Mesothelial cell of epicardium (in vitro differentiated cells): ENCODE measurements at regions not wholly inside any gene's neighbourhood (a gene's known extent, or its start where the extent isn't known, plus 50 kb on each side); places are given as distances from the start of the nearest gene placed in this dataset.

ENCODE experiments used
- DNase-seq, 2 experiments: peaks; one replicate each; pipeline ENCODE4 v3.0.0; 2021; ENCODE audit warnings: low spot score in 2 of 2; ENCODE audit not compliant: unreplicated experiment in 2 of 2
- H3K27ac Mint-ChIP-seq: 2 replicates; pipeline ENCODE4 v1.8.0; 2021; ENCODE audit warnings: mixed read lengths
- H3K27me3 Mint-ChIP-seq: 2 replicates; pipeline ENCODE4 v1.8.0; 2021; ENCODE audit warnings: low read depth, mixed read lengths
- H3K36me3 Mint-ChIP-seq: 2 replicates; pipeline ENCODE4 v1.8.0; 2021; ENCODE audit warnings: mixed read lengths
- H3K4me1 Mint-ChIP-seq: 2 replicates; pipeline ENCODE4 v1.8.0; 2021; ENCODE audit warnings: mixed read lengths
- H3K4me3 Mint-ChIP-seq: 2 replicates; pipeline ENCODE4 v1.8.0; 2021; ENCODE audit warnings: mild to moderate bottlenecking, moderate library complexity, mixed read lengths
- H3K9me3 Mint-ChIP-seq: 2 replicates; pipeline ENCODE4 v1.8.0; 2021; ENCODE audit warnings: mixed read lengths
- TF ChIP-seq, protein P1 (sequence below): fragments of 200-600 bp; sonication (generic); IDR thresholded peaks from one replicate; pipeline ENCODE4 v1.5.0; 2021; ENCODE audit warnings: antibody characterized with exemption; ENCODE audit not compliant: unreplicated experiment

DNA sequence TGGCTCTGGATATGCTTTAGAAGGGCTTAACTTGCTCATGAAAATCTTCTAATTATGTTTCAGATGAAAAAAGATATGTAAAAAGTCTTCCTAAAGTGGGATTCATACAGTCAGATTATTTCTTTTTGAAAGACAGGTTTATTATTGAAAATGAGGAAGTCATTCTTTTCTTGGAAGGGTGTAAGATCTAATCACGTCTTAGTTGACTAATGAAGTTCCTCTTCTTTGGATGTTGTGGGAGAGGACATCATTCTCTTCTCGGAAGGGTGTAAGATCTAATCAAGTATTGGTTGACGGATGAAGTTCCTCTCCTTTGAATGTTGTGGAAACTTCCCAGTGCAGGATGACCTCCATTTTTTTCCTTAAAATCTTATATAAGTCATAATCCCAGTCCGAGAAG lies 74.9 kb downstream of the ALG10 start:
- Mint-ChIP-seq H3K4me1 (no peaks in the 10 kb centered on the region), H3K27ac (no peak overlapping the region), H3K36me3 (no peaks in the 10 kb centered on the region), H3K4me3 (no peak overlapping the region), H3K9me3 (peaks cover 71% of the 10 kb centered on the region), H3K27me3 (no peaks in the 10 kb centered on the region)
- TF ChIP-seq, protein P1, sequence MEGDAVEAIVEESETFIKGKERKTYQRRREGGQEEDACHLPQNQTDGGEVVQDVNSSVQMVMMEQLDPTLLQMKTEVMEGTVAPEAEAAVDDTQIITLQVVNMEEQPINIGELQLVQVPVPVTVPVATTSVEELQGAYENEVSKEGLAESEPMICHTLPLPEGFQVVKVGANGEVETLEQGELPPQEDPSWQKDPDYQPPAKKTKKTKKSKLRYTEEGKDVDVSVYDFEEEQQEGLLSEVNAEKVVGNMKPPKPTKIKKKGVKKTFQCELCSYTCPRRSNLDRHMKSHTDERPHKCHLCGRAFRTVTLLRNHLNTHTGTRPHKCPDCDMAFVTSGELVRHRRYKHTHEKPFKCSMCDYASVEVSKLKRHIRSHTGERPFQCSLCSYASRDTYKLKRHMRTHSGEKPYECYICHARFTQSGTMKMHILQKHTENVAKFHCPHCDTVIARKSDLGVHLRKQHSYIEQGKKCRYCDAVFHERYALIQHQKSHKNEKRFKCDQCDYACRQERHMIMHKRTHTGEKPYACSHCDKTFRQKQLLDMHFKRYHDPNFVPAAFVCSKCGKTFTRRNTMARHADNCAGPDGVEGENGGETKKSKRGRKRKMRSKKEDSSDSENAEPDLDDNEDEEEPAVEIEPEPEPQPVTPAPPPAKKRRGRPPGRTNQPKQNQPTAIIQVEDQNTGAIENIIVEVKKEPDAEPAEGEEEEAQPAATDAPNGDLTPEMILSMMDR = no peak
- no peak for DNase-seq

DNA sequence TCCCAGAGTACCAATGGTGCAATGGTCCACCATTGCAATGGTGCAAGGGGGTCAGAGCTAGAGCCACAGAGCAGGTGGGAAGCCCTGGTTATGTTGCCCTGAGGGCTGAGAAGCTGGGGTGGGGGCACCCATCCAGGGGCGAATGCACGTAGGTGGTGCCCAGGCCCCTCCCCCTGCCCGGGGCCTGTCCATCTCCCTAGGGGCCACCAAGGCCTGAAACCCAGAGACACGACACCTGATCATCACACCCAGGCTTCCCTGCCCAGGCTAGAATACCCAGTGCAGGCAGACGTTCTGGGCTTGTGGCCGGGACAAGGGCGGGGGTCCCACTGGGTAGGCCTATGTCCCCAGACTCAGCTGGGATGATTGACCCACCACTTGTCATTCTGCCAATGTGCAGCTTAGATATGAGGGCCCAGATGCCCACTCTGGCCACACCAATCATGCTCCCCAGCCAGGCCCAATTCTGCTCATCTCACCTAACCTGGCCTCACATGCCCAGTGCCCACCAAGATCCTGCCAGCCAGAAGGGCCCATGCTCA lies 83.2 kb downstream of the ALG10 start:
- no peak for DNase-seq
- TF ChIP-seq, protein P1 = no peak
- Mint-ChIP-seq H3K4me1 (no peaks in the 10 kb centered on the region), H3K36me3 (no peaks in the 10 kb centered on the region), H3K27me3 (no peaks in the 10 kb centered on the region), H3K27ac (no peak overlapping the region), H3K4me3 (no peak overlapping the region), H3K9me3 (peaks cover 47% of the 10 kb centered on the region)

DNA sequence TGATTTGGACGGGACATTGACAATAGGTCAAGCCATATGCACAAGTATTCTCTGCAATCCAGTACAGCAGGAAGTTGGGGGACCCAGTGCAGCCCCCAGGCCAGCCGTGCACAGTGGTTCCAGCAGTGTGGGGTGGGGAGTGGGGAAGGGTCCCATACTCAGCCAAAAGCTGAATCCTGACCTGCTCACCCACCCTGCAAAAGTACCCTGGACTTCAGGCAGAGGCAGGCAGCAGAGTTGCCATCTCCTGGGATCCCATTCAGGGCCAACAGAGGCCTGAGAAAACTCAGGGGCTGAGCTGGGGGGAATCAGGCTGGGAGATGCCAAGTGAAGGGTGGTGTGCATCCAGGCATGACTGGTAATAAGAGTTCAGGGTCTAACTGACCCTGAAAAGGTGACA lies 83.9 kb downstream of the ALG10 start:
- H3K36me3 Mint-ChIP-seq = no peaks in the 10 kb centered on the region

DNA sequence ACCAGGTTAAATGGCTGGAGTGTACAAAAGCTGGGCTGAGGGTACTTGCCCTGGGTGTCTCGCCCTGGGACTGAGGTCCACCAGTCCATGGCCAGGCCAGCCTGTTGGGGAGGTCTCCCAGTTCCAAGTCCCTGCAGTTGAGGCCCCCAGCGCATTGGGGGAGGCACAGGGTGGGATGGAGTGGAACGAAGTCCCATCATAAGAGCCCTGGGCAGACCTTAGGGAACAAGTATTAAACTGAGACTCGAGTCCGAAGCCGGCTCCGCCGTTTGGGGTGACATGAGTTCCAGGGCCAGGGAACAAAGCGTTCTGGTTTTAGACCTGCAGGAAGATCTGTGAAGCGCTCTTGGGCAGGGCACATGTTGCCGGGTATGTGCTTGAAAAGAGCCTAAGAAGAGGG lies 84.7 kb downstream of the ALG10 start:
- no peaks in the 10 kb centered on the region for H3K36me3 Mint-ChIP-seq
- no peak overlapping the region for H3K27ac Mint-ChIP-seq
- H3K4me3 Mint-ChIP-seq = no peak overlapping the region
- no peaks in the 10 kb centered on the region for H3K27me3 Mint-ChIP-seq
- TF ChIP-seq, protein P1 = no peak
- H3K9me3 Mint-ChIP-seq = peaks cover 41% of the 10 kb centered on the region
- no peaks in the 10 kb centered on the region for H3K4me1 Mint-ChIP-seq
- no peak for DNase-seq

More for the DNA sequence above, 83.9 kb downstream of the ALG10 start:
- H3K27ac Mint-ChIP-seq = no peak overlapping the region
- H3K27me3 Mint-ChIP-seq = no peaks in the 10 kb centered on the region
- DNase-seq = no peak
- TF ChIP-seq, protein P1 = no peak
- peaks cover 48% of the 10 kb centered on the region for H3K9me3 Mint-ChIP-seq
- no peak overlapping the region for H3K4me3 Mint-ChIP-seq
- H3K4me1 Mint-ChIP-seq = no peaks in the 10 kb centered on the region

DNA sequence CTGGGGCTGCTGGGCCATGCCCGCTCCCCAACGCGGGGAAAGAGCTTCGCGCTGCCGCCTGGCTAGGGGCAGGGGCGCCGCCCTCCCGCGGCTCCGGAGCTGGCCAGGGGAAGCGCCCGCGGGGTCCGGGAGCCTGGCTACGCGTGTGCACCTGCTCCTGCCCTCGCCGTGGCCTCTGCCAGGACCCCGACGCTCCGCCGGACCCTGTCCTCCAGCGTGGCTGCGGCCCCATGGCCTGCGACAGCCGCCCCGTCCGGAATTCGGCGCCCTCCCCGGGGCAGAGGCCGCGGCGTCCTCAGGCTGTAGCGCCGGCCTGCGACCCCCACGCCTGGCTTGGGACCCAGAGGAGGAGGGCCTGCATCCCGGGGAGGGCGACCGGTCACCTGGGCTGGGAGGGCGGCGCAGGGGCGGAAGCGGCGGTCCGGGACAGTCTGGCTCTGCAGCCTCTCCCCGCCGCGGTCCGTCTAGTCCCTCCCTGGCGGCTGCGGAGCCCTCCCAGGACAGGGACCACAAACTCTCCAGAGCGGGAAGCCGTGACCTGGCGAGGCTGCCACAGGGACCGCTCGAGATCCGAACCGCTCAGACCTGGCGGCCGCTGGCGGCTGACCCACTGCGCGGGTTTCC lies 85.6 kb downstream of the ALG10 start:
- Mint-ChIP-seq H3K4me3 (no peak overlapping the region), H3K27ac (no peak overlapping the region), H3K36me3 (no peaks in the 10 kb centered on the region), H3K9me3 (peaks cover 37% of the 10 kb centered on the region), H3K4me1 (no peaks in the 10 kb centered on the region), H3K27me3 (no peaks in the 10 kb centered on the region)
- TF ChIP-seq, protein P1 = no peak
- no peak for DNase-seq
